ENCODE measurements at regions not wholly inside any gene's neighbourhood (a gene's known extent, or its start where the extent isn't known, plus 50 kb on each side); places are given as distances from the start of the nearest gene placed in this dataset.

GRCh38 chr12:91381309-91381804, 198.7 kb upstream of the DCN start:
- TF ChIP-seq EZH2 (IDR thresholded peaks at IDR 0.05; ENCODE audit: borderline replicate concordance, low read depth, low read length, severe bottlenecking): no peak
- TF ChIP-seq CTCF (IDR thresholded peaks at IDR 0.05; ENCODE audit: borderline replicate concordance, extremely low read depth, low read length, poor library complexity, severe bottlenecking): no peak
- DNase-seq (no peak), ATAC-seq (ENCODE audit: insufficient read depth, low read depth) (no peak)
- Histone ChIP-seq H3K27ac (ENCODE audit: low read length) (no peak overlapping the region), H3K9me3 (ENCODE audit: insufficient read depth, low read length, severe bottlenecking) (no peaks in the 10 kb centered on the region), H3K36me3 (ENCODE audit: insufficient read depth, low read length) (no peaks in the 10 kb centered on the region), H3K9ac (ENCODE audit: low read depth, low read length) (no peak overlapping the region), H3K27me3 (ENCODE audit: insufficient read depth, low read length, poor library complexity) (no peaks in the 10 kb centered on the region), H2AFZ (ENCODE audit: low read depth, low read length) (no peak overlapping the region), H3K4me1 (ENCODE audit: insufficient read depth, low read length) (no peaks in the 10 kb centered on the region), H4K20me1 (ENCODE audit: insufficient read depth, low read length) (no peaks in the 10 kb centered on the region), H3K4me3 (ENCODE audit: low read depth in 1 of 2, low read length in 2 of 2) (no peak overlapping the region), H3K79me2 (ENCODE audit: insufficient read depth, low read length) (no peaks in the 10 kb centered on the region), H3K4me2 (ENCODE audit: insufficient read depth, low read length) (no peak overlapping the region)

GRCh38 chr12:91380631-91381030, 198.0 kb upstream of the DCN start:
- H3K9me3 ChIP-seq (ENCODE audit: insufficient read depth, low read length, severe bottlenecking): no peaks in the 10 kb centered on the region
- no peak overlapping the region for H2AFZ ChIP-seq (ENCODE audit: low read depth, low read length)
- ATAC-seq (ENCODE audit: insufficient read depth, low read depth): no peak
- no peaks in the 10 kb centered on the region for H3K4me1 ChIP-seq (ENCODE audit: insufficient read depth, low read length)
- TF ChIP-seq CTCF (IDR thresholded peaks at IDR 0.05; ENCODE audit: borderline replicate concordance, extremely low read depth, low read length, poor library complexity, severe bottlenecking): no peak
- TF ChIP-seq EZH2 (IDR thresholded peaks at IDR 0.05; ENCODE audit: borderline replicate concordance, low read depth, low read length, severe bottlenecking): no peak
- no peaks in the 10 kb centered on the region for H3K36me3 ChIP-seq (ENCODE audit: insufficient read depth, low read length)
- H4K20me1 ChIP-seq (ENCODE audit: insufficient read depth, low read length): no peaks in the 10 kb centered on the region
- no peak overlapping the region for H3K4me3 ChIP-seq (ENCODE audit: low read depth in 1 of 2, low read length in 2 of 2)
- no peaks in the 10 kb centered on the region for H3K79me2 ChIP-seq (ENCODE audit: insufficient read depth, low read length)
- no peaks in the 10 kb centered on the region for H3K27me3 ChIP-seq (ENCODE audit: insufficient read depth, low read length, poor library complexity)
- H3K27ac ChIP-seq (ENCODE audit: low read length): no peak overlapping the region
- H3K9ac ChIP-seq (ENCODE audit: low read depth, low read length): no peak overlapping the region
- no peak overlapping the region for H3K4me2 ChIP-seq (ENCODE audit: insufficient read depth, low read length)
- no peak for DNase-seq

- no peak overlapping the region for H3K4me2 ChIP-seq (ENCODE audit: insufficient read depth, low read length)
- no peaks in the 10 kb centered on the region for H3K36me3 ChIP-seq (ENCODE audit: insufficient read depth, low read length)
- no peak overlapping the region for H3K9ac ChIP-seq (ENCODE audit: low read depth, low read length)
- TF ChIP-seq CTCF (IDR thresholded peaks at IDR 0.05; ENCODE audit: borderline replicate concordance, extremely low read depth, low read length, poor library complexity, severe bottlenecking) (no peak), EZH2 (IDR thresholded peaks at IDR 0.05; ENCODE audit: borderline replicate concordance, low read depth, low read length, severe bottlenecking) (no peak)
- no peak overlapping the region for H2AFZ ChIP-seq (ENCODE audit: low read depth, low read length)
- no peaks in the 10 kb centered on the region for H3K9me3 ChIP-seq (ENCODE audit: insufficient read depth, low read length, severe bottlenecking)
- H3K27me3 ChIP-seq (ENCODE audit: insufficient read depth, low read length, poor library complexity): no peaks in the 10 kb centered on the region
- no peak overlapping the region for H3K27ac ChIP-seq (ENCODE audit: low read length)
- H3K79me2 ChIP-seq (ENCODE audit: insufficient read depth, low read length): no peaks in the 10 kb centered on the region
- H3K4me3 ChIP-seq (ENCODE audit: low read depth in 1 of 2, low read length in 2 of 2): no peak overlapping the region
- H3K4me1 ChIP-seq (ENCODE audit: insufficient read depth, low read length): no peaks in the 10 kb centered on the region
- DNase-seq (no peak), ATAC-seq (ENCODE audit: insufficient read depth, low read depth) (no peak)
- no peaks in the 10 kb centered on the region for H4K20me1 ChIP-seq (ENCODE audit: insufficient read depth, low read length)
These were observed 196.6 kb upstream of the DCN start for GRCh38 chr12:91379051-91379775.
